ENCODE measurements at regions not wholly inside any gene's neighbourhood (a gene's known extent, or its start where the extent isn't known, plus 50 kb on each side); places are given as distances from the start of the nearest gene placed in this dataset.

DNA sequence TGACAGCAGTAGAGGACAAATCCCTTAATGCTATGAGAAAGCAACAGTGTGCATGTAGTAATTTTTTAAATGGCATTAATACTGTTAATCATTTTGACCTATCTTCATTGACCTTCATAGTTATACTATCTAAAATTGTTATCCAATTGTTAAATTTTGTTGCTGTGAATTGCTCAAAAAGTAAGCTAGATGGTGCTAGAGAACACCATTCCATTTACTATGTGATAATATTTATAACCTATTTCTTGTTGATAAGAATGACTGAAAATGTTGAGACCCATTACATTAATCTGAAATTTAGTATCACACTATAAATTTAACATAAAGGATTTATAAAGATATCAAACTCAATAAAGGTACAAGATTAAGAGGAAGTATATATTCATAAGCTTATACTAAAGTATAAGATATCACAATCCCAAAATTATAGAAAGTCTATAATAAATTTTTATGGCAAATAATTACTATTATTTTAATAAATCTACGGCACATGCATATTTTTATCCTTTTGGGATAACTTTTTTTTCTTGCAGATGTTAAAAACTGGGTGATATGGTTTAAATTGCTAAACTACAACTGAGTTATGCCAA lies 1573.3 kb downstream of the PCDH9 start:
- peak in 1 of 2 experiments; percentile 39 for DNase-seq

DNA sequence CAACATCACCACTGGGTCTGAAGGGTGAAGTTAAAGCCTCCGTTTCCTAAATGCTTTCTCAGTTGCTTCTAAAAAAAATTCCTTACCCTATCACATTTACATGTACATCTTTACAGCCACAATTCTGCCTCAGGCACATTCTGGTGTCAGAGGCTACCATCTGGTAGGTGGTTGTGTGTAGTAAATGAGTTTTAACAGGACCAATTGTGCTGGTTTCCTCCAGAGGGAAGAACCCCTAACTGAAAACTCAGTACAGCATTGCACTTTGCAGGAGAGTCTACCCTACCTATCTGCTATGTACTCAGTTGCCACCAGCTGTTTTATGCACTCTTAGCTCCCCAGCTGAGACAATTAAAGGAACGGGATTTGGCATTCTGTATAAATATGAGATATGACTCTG lies 1576.5 kb downstream of the PCDH9 start:
- DNase-seq, result no peak

DNA sequence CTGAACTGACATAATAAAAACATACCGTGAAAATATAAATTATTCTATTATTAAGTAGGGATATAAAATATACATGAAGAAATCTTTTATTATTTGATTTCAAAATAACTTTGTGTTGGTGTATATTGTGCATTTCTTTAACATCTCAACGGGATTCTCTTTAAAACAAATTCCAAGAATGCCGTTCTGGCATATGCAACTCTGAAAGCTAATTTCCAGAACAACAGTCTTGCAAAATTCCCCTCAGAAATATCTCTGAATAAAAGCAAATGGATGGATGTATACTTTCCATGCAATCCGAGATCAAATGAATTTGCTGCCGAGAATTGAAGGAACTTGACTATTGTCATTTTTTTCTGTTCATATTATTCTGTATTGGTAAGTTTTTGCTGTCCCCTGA lies 1579.8 kb downstream of the PCDH9 start:
- no peak for DNase-seq

DNA sequence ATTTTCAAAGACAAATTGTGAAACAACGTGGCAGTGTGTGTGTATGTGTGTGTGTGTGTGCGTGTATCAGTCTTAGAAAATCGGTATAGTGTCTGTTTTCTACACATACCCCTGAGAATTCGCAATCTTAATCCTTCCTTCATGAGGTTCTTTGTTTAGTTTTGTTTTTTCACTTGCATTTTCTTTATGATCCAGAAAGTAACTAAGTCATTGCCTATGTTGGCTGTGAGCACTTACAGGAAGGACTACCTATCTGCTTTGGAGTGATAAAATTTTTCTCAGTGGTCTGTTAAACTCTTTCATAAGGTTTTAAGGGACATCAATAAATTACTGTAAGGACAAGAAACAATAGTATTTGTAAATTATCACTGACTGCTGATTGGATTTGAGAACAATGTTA lies 1587.1 kb downstream of the PCDH9 start:
- no peak for DNase-seq

DNA sequence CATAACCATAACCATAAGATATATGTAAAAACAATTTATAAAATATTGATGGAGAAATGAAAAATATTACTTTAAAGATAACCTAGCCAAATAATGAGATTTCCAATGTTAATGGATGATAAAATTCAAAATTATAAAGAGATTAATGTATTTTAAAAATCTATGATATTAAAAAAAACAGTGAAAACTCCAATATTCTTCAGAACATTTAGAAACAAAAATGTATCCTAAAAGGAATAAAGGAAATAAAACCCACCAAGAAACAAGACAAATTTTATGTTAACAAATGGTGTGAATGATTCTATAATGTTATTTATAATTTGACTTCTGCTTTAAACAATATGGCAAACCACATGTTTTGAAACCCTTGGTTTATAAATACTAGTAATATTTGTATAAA lies 1587.8 kb downstream of the PCDH9 start:
- DNase-seq, result no peak

DNA sequence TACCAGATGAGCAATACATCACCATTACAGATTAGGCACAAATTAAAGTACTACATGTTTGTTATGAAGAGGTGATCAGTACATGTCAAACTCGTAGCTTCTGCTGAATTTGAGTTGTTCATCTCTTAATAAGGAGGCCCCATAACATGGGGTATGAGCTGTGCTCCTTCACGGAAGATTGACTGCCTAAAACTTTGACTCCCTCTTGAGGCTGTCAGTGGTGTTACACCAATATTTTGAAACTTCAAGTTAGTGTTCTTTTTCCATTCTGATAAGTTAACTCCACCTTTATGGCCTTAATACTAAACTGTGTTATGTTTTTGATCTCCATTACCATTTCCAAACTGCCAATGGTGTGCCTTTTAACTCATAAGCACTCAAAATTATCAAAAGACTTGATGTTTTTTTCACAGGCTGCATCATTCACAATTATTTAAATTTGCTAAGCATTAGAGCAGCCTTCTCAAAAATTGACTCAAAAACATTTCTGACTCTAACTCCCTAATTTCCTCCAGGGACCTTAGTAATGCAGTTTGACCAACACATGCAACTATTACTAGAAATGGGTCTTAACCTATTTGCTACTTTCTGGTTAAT lies 1591.5 kb downstream of the PCDH9 start:
- peak; percentile 3 to 57 for DNase-seq

GRCh38 chr13:65633806-65634205 lies 1596.3 kb downstream of the PCDH9 start:
- no peak for DNase-seq

- DNase-seq, result no peak
Observed at GRCh38 chr13:65631078-65631477, 1599.1 kb downstream of the PCDH9 start.

DNA sequence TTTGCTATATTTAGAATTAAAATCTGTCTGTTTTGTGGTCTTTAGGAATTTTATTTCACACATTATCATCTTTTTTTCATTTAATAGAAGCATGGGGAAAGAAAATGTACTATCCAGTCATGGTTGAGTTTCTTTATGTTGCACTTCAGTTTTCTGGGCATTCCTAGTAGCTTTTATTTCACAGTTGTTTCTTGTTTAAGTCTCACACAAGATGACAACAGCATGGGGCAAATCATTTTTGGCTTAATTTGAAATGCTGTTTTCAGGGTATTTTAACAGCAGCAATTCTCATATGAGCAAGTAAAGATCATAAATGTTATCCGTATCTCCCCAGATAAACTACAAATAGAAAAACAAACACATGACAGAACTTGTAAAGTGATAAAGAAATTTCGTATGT lies 1600.2 kb downstream of the PCDH9 start:
- no peak for DNase-seq

GRCh38 chr13:65623148-65623547 lies 1607.0 kb downstream of the PCDH9 start:
- no peak for DNase-seq

DNA sequence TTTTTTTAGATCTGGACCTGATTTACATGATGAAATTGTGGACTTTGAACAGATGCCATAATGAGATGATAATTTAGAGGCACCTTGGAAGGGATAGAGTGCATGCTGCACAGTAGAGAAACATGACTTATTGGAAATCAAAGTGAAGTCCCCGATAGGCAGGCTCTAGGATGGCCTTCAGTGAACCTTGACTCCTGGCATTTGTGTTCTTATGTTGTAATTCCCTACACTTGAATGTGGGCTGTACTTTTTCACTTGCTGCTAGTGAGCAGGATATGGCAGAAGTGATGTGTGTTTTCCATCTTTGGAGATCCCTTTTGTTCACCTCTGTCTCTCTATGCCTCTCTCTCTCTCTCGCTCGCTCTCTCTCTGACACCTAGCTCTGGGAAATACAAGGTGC lies 1614.6 kb downstream of the PCDH9 start:
- DNase-seq, result no peak

DNA sequence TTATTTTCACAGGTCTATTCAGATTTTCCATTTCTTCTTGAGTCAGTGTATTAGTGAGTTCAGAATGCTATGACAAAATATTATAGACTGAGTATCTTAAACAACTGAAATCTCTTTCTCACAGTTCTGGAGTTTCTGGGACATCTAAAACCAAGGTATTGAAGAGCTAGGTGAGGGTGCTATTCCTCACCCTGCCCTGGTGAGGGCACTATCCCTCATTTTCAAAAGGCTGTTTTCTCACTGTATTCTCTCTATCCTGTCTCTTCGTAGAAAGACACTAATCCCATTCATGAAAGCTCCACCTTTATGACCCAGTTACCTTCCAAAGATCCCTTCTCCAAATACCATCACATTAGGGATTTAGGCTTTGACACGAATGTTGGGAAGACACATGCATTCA lies 1617.1 kb downstream of the PCDH9 start:
- peak in 1 of 2 experiments; percentile 9 for DNase-seq

GRCh38 chr13:65609350-65609749 lies 1620.8 kb downstream of the PCDH9 start:
- no peak for DNase-seq

- DNase-seq, result no peak
Observed at GRCh38 chr13:65606622-65607021, 1623.5 kb downstream of the PCDH9 start.

- no peak for DNase-seq
Observed at GRCh38 chr13:65605396-65605795, 1624.7 kb downstream of the PCDH9 start.

DNA sequence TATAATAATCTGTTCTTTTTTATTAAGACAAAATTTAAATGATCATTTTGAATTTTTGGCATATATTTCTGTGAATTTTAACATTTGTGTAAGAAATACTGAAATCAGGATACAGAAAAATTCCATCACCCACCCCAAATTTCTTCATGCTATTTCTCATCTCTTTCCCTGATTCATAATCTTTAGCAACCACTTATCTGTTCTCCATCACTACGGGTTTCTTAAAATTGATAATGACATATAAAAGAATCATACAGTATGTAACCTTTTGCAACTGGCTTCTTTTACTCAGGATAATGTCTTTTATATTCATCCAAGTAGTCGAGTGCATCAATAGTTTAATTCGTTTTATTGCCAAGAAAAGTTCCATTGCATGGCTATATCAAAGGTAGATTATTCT lies 1627.0 kb downstream of the PCDH9 start:
- DNase-seq, result no peak

- DNase-seq, result no peak
Observed at GRCh38 chr13:65601855-65602254, 1628.3 kb downstream of the PCDH9 start.

- DNase-seq, result no peak
Observed at GRCh38 chr13:65600702-65601101, 1629.4 kb downstream of the PCDH9 start.

GRCh38 chr13:65597839-65598818 lies 1632.0 kb downstream of the PCDH9 start:
- DNase-seq, result no peak

DNA sequence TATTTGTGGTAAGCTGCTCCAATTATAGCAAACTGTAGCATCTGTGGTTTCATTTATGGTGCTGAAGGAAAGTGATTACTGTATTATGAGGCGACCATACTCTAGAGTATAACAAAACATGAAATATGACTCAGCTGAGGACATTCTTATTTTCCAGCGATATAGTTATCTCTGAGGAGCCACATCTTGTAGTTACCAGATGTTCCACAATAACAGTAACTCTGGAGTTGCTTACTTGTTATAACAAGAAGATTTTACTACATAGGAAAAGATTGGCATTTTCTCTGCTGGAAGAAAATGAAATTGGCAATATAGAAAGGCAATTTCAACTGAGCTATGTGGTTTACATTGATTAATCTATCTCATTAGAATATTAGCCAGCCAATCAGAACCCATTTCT lies 1634.2 kb downstream of the PCDH9 start:
- no peak for DNase-seq

DNA sequence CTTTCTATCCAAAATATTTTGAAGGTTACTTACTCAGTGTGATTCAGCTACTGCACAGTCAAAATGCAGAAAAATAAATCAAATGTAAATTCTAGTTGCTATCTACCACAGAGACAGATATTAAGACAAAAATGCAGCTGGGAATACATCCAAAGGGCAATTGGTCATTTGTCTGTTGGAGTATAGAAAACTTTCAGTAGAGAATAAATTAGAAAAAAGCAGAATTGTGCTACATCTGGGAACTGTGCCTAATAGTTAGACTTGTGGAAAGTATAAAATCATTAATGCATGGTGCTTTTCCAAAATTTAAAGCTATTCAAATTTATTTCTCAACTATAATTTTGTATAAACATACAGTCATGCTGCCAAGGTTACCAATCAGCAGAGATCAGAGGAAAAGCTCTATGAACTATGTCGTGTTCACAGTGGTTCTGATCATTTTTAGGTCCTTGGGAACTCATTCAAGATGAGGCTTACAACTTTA lies 1635.8 kb downstream of the PCDH9 start:
- no peak for DNase-seq

DNA sequence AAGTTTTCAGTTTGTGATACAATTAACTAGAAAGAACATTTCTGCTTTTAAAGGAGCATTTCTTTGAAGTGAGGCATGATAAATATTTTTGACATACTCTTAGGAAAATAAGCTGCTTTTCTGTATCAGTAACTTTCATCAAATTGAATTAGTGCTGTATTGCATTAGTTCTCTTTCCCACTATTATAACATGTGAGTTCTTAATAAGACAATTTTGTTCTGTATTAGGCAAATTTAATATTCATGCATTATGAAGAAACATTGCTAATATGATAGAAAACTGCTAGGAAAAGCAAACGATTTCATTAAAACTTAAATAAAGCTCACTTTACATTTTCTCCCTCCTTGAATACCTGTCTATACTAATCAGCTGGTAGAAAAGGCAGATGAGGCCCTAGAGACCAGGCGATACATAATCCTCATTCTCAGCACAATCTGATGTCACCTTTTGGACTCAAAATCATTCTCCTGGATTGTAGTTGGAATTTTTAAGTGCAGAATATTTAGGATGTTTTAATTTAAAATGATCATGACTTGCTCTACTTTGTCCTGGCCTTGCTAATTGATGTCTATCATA lies 1636.8 kb downstream of the PCDH9 start:
- no peak for DNase-seq

DNA sequence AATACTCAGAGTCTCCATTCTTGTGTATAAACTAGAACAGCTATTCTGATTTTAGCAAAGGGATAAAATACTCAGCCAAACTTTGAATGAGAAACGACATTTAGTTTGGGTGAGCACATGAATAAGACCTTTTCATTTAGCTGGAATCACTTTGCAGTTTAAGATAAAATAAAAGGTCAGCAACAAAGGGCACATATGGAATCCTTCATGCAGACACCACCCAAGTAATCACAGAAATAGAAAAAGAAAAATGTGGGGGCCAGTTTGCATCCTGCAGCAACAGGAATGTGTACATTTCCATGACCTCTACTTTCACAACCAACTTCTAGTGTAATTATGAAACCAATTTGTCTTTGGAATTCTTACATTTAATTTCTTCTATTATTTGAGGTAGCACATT lies 1637.4 kb downstream of the PCDH9 start:
- DNase-seq, result no peak
